ENCODE measurements at regions not wholly inside any gene's neighbourhood (a gene's known extent, or its start where the extent isn't known, plus 50 kb on each side); places are given as distances from the start of the nearest gene placed in this dataset.

DNA sequence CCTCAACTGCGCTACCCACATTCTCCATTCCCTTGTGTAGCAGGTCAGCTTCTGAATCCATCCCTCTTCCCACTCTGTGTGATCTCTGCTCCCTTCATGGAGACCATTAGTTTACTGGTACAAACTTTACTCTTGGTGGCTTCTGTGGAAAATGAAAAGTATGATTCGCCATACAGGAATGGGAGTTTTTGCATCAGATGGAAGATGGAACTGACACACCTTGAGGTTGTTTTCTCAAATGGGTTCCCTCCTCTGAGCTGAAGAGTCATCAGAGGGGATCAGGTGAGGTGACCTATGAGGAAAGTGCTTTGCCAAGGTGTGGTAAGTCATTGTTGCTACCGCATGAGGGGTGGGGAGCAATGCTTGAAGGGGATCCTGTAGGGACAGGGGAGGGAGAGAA lies 266.8 kb downstream of the INHBA start:
- TF ChIP-seq POLR2A (IDR thresholded peaks at IDR 0.05) = no peak
- TF ChIP-seq, protein P1, sequence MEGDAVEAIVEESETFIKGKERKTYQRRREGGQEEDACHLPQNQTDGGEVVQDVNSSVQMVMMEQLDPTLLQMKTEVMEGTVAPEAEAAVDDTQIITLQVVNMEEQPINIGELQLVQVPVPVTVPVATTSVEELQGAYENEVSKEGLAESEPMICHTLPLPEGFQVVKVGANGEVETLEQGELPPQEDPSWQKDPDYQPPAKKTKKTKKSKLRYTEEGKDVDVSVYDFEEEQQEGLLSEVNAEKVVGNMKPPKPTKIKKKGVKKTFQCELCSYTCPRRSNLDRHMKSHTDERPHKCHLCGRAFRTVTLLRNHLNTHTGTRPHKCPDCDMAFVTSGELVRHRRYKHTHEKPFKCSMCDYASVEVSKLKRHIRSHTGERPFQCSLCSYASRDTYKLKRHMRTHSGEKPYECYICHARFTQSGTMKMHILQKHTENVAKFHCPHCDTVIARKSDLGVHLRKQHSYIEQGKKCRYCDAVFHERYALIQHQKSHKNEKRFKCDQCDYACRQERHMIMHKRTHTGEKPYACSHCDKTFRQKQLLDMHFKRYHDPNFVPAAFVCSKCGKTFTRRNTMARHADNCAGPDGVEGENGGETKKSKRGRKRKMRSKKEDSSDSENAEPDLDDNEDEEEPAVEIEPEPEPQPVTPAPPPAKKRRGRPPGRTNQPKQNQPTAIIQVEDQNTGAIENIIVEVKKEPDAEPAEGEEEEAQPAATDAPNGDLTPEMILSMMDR (IDR thresholded peaks at IDR 0.05) = no peak

Measured in right lobe of liver (tissue), 4 donors.